Nephron progenitor cell (in vitro differentiated cells): ENCODE measurements at regions not wholly inside any gene's neighbourhood (a gene's known extent, or its start where the extent isn't known, plus 50 kb on each side); places are given as distances from the start of the nearest gene placed in this dataset.

ENCODE experiments used
- DNase-seq: peaks from one replicate; pipeline ENCODE4 v3.0.0; 2021
- H3K27ac Mint-ChIP-seq: 2 replicates; pipeline ENCODE4 v1.8.0; 2021; ENCODE audit warnings: mild to moderate bottlenecking, moderate library complexity, mixed read lengths
- H3K27me3 Mint-ChIP-seq: 2 replicates; pipeline ENCODE4 v1.8.0; 2021; ENCODE audit warnings: mild to moderate bottlenecking, low read depth, mixed read lengths; ENCODE audit not compliant: poor library complexity
- H3K36me3 Mint-ChIP-seq: 2 replicates; pipeline ENCODE4 v1.8.0; 2021; ENCODE audit warnings: low read depth, mixed read lengths
- H3K4me1 Mint-ChIP-seq: 2 replicates; pipeline ENCODE4 v1.8.0; 2021; ENCODE audit warnings: mixed read lengths
- H3K4me3 Mint-ChIP-seq: 2 replicates; pipeline ENCODE4 v1.8.0; 2021; ENCODE audit warnings: mild to moderate bottlenecking, moderate library complexity, mixed read lengths
- H3K9me3 Mint-ChIP-seq: 2 replicates; pipeline ENCODE4 v1.8.0; 2021; ENCODE audit warnings: mild to moderate bottlenecking, moderate library complexity, mixed read lengths
- CTCF ChIP-seq: fragments of 200-600 bp; sonication (generic); IDR thresholded peaks from 2 replicates; pipeline ENCODE4 v1.5.0; 2021; ENCODE audit warnings: antibody characterized with exemption

GRCh38 chr2:101528501-101528900 is 53.6 kb upstream of the RFX8 start:
- TF ChIP-seq CTCF: no peak
- H3K9me3 Mint-ChIP-seq: peaks cover 5% of the 10 kb centered on the region
- H3K4me3 Mint-ChIP-seq: no peak overlapping the region
- peaks cover 11% of the 10 kb centered on the region for H3K27me3 Mint-ChIP-seq
- H3K4me1 Mint-ChIP-seq: no peaks in the 10 kb centered on the region
- no peak overlapping the region for H3K27ac Mint-ChIP-seq
- DNase-seq: no peak
- no peaks in the 10 kb centered on the region for H3K36me3 Mint-ChIP-seq

GRCh38 chr2:101524806-101525430 is 50.0 kb upstream of the RFX8 start:
- no peak for DNase-seq
- Mint-ChIP-seq H3K9me3 (peaks cover 5% of the 10 kb centered on the region), H3K4me1 (peaks cover 6% of the 10 kb centered on the region), H3K36me3 (no peaks in the 10 kb centered on the region), H3K27me3 (peaks cover 8% of the 10 kb centered on the region), H3K4me3 (no peak overlapping the region), H3K27ac (no peak overlapping the region)
- TF ChIP-seq CTCF: no peak
